ENCODE measurements at regions not wholly inside any gene's neighbourhood (a gene's known extent, or its start where the extent isn't known, plus 50 kb on each side); places are given as distances from the start of the nearest gene placed in this dataset.

DNA sequence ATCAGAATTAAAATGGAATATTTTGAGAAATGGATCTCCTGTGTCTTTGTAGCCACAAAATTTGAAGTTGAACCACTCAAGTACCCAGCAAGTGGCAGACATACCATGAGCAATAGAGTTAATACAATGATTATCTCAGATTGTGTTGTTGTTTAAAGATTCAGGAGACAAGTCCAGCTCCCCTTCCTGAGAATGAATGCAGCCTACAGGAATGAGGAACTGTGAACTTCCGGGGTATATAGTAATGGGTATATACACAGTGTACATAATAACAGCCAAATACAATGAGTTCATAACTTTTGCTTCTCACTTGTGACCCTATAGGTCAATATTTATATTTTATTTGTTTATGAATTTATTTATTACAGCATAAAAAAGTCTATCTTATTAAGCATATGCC, 445.0 kb downstream of the SETD4 start:
- TF ChIP-seq ESRRG (CRISPR knock-in tag; IDR thresholded peaks at IDR 0.05) (no peak), ZNF565 (CRISPR knock-in tag; conservative IDR thresholded peaks at IDR 0.05; ENCODE audit: low read depth) (no peak), CSDC2 (CRISPR knock-in tag; IDR thresholded peaks at IDR 0.05) (no peak), ZC3H10 (CRISPR knock-in tag; IDR thresholded peaks at IDR 0.05) (no peak), ZNF70 (CRISPR knock-in tag; IDR thresholded peaks at IDR 0.05) (no peak), RARB (CRISPR knock-in tag; IDR thresholded peaks at IDR 0.05) (no peak), TCF4 (CRISPR knock-in tag; IDR thresholded peaks at IDR 0.05; ENCODE audit: borderline replicate concordance) (no peak), TSHZ2 (CRISPR knock-in tag; IDR thresholded peaks at IDR 0.05) (no peak), SNAI2 (CRISPR knock-in tag; IDR thresholded peaks at IDR 0.05) (no peak), ZNF8 (CRISPR knock-in tag; IDR thresholded peaks at IDR 0.05) (no peak), BACH2 (CRISPR knock-in tag; IDR thresholded peaks at IDR 0.05; ENCODE audit: borderline replicate concordance) (no peak), ZFP30 (CRISPR knock-in tag; IDR thresholded peaks at IDR 0.05) (no peak), ZFP3 (CRISPR knock-in tag; IDR thresholded peaks at IDR 0.05) (no peak), ISL1 (CRISPR knock-in tag; IDR thresholded peaks at IDR 0.05) (no peak)
- no peak for ATAC-seq

GRCh38 chr21:35614396-35614921, 445.9 kb downstream of the SETD4 start:
- no peak for ATAC-seq
- TF ChIP-seq TSHZ2 (CRISPR knock-in tag; IDR thresholded peaks at IDR 0.05) (no peak), RARB (CRISPR knock-in tag; IDR thresholded peaks at IDR 0.05) (no peak), ZC3H10 (CRISPR knock-in tag; IDR thresholded peaks at IDR 0.05) (no peak), OSR1 (CRISPR knock-in tag; IDR thresholded peaks at IDR 0.05) (no peak), BACH2 (CRISPR knock-in tag; IDR thresholded peaks at IDR 0.05; ENCODE audit: borderline replicate concordance) (no peak), ZNF8 (CRISPR knock-in tag; IDR thresholded peaks at IDR 0.05) (no peak), ZNF70 (CRISPR knock-in tag; IDR thresholded peaks at IDR 0.05) (no peak), ESRRG (CRISPR knock-in tag; IDR thresholded peaks at IDR 0.05) (no peak), ZNF565 (CRISPR knock-in tag; conservative IDR thresholded peaks at IDR 0.05; ENCODE audit: low read depth) (no peak), ISL1 (CRISPR knock-in tag; IDR thresholded peaks at IDR 0.05) (no peak), CSDC2 (CRISPR knock-in tag; IDR thresholded peaks at IDR 0.05) (no peak), CSRNP3 (CRISPR knock-in tag; IDR thresholded peaks at IDR 0.05) (no peak), ZFP3 (CRISPR knock-in tag; IDR thresholded peaks at IDR 0.05) (no peak), TOX (CRISPR knock-in tag; IDR thresholded peaks at IDR 0.05; ENCODE audit: borderline replicate concordance) (no peak), PPARA (CRISPR knock-in tag; IDR thresholded peaks at IDR 0.05; ENCODE audit: borderline replicate concordance) (no peak), SNAI2 (CRISPR knock-in tag; IDR thresholded peaks at IDR 0.05) (no peak), GLIS3 (CRISPR knock-in tag; IDR thresholded peaks at IDR 0.05) (no peak), POU6F1 (CRISPR knock-in tag; IDR thresholded peaks at IDR 0.05; ENCODE audit: borderline replicate concordance, low read depth) (no peak)
- TF ChIP-seq, protein P1, sequence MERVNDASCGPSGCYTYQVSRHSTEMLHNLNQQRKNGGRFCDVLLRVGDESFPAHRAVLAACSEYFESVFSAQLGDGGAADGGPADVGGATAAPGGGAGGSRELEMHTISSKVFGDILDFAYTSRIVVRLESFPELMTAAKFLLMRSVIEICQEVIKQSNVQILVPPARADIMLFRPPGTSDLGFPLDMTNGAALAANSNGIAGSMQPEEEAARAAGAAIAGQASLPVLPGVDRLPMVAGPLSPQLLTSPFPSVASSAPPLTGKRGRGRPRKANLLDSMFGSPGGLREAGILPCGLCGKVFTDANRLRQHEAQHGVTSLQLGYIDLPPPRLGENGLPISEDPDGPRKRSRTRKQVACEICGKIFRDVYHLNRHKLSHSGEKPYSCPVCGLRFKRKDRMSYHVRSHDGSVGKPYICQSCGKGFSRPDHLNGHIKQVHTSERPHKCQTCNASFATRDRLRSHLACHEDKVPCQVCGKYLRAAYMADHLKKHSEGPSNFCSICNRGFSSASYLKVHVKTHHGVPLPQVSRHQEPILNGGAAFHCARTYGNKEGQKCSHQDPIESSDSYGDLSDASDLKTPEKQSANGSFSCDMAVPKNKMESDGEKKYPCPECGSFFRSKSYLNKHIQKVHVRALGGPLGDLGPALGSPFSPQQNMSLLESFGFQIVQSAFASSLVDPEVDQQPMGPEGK (CRISPR knock-in tag; IDR thresholded peaks at IDR 0.05; ENCODE audit: borderline replicate concordance), result no peak

Measured in SK-N-SH treated with all-trans-retinoic acid at 6 μM for 48 hours (cell line).